ENCODE measurements at regions not wholly inside any gene's neighbourhood (a gene's known extent, or its start where the extent isn't known, plus 50 kb on each side); places are given as distances from the start of the nearest gene placed in this dataset.
"Not testable (repeated sequence)": the region's sequence is repeated elsewhere in the genome, so short reads cannot be mapped to it uniquely, and the experiment has no call there.

DNA sequence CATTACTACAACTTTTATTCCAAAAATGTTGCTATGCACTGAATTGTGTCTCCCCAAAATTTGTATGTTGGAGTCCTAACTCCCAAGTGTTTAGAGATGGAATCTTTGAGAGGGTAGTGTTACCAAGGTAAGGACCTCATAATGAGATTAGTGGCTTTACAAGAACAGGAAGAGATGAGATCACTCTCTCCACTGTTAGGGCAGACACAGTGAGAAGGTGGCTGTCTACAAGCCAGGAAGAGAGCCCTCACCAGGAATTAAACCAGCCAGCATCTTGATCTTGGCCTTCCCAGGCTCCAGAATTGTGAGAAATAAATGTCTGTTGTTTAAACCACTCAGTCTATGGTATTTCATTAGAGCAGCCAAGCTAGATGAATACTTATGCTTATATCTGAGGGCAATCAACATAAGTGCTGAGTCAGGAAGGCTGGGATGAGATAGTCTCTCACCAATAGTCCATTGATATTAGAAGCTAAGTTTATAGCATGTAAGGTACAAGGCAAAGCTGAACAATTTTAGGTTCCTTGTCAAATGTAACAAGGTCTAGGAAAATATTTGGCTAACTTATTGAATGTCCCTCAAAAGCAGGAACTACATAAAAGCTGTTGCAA lies 317.6 kb upstream of the REG3G start:
- no peak for ATAC-seq (ENCODE audit: poor library complexity)
- intact Hi-C loops (cut with DNase I) = no loop called here
- no peak for DNase-seq

DNA sequence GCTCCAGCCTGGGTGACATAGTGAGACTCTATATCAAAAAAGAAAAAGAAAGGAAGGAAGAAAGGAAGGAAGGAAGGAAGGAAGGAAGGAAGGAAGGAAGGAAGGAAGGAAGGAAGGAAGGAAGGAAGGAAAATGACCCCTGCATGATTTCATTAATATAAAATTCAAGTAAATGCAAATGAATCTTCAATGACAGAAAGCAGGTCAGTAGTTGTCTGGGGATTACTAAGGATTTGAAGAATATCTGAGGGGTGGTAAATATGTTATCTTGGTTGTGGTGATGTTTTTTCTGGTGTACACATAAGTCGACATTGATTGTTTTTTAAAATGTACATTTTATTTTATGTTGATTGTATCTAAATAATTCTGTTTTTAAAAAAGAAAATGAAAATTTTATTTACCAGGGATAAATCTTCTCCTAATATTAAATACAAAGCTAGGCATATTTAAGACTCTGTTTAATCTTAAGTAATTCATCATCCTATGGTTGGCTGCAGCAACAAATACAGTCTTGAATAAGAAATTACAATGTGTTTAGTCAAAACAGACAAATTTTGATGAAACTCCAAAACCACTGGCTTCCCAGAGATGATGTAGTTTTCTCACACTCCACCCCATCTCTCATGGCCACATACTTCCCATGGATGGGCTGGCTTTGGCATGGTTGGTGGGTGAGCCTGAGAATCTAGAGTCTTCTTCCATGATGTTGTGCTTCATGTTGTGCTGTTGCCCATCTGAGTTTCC lies 314.7 kb upstream of the REG3G start:
- ATAC-seq (ENCODE audit: poor library complexity) = no peak
- no peak for DNase-seq
- intact Hi-C loops (cut with DNase I) = no loop called here

GRCh38 chr2:78715293-78715692 lies 310.2 kb upstream of the REG3G start:
- ATAC-seq (ENCODE audit: poor library complexity) (no peak), DNase-seq (no peak)
- intact Hi-C loops (cut with DNase I) = no loop called here

DNA sequence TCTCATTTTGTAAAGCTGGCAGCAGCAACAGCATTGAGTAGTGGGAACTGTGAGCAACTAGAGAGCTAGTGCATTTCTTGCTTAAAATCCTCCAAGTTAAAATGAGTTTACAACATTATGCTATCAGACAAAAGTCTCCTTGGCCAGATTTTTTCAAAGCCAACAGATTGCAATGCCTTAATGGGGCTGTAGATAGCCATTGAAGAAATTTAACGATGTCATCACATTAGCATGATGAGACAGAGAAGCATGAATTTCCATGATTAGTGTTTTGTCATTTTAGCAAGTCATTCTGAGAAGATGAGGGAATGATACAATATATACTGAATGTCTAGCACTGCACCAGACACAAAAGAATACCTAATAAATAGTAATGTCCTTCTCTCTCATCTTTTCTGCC lies 307.5 kb upstream of the REG3G start:
- intact Hi-C loops (cut with DNase I) = no loop called here
- ATAC-seq (ENCODE audit: poor library complexity) (no peak), DNase-seq (no peak)

DNA sequence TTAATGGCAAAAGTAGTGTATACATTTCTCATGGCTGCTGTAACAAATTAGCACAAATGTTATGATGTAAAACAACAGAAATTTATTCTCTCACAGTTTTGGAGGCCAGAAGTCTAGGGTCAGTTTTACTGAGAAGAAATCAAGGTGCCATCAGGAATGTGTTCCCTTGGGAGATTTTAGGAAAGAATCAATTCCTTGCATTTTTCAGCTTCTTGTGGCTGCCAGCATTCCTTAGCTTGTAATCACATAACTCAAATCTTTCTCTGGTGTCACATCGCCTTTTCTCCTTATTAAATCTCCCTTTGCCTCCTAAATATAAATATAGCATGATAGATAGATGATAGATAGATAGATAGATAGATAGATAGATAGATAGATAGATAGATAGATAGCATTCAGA lies 307.0 kb upstream of the REG3G start:
- intact Hi-C loops (cut with DNase I) = no loop called here
- no peak for DNase-seq
- ATAC-seq (ENCODE audit: poor library complexity) = no peak

- ATAC-seq (ENCODE audit: poor library complexity) (no peak), DNase-seq (no peak)
- intact Hi-C loops (cut with DNase I) = no loop called here
Measured at GRCh38 chr2:78721355-78722033, 304.0 kb upstream of the REG3G start.

GRCh38 chr2:78734221-78734620 lies 291.3 kb upstream of the REG3G start:
- intact Hi-C loops (cut with DNase I) = no loop called here

GRCh38 chr2:78739282-78739681 lies 286.2 kb upstream of the REG3G start:
- DNase-seq (no peak), ATAC-seq (ENCODE audit: poor library complexity) (no peak)
- intact Hi-C loops (cut with DNase I) = no loop called here

More at GRCh38 chr2:78734221-78734620, 291.3 kb upstream of the REG3G start:
- ATAC-seq (ENCODE audit: poor library complexity) (no peak), DNase-seq (no peak)

DNA sequence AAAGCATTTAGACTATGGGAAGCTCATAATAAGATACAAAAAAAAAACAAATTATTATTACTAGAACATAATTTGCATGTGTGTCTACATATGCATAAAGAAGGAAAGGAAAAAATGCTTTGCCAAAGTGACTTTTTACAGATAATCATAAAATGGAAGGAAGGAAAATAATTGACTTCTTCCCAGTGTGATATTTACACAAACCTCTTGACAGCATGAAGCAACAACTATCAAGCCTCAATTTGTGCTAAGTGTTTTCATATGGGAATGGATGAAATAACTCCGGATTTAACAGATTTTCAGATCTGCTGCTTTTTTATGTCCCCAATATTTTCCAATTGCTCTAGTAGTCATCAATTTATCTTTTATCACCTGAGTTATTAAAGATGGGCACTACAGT lies 275.9 kb upstream of the REG3G start:
- DNase-seq = no peak
- intact Hi-C loops (cut with DNase I) = no loop called here
- ATAC-seq (ENCODE audit: poor library complexity) = no peak

DNA sequence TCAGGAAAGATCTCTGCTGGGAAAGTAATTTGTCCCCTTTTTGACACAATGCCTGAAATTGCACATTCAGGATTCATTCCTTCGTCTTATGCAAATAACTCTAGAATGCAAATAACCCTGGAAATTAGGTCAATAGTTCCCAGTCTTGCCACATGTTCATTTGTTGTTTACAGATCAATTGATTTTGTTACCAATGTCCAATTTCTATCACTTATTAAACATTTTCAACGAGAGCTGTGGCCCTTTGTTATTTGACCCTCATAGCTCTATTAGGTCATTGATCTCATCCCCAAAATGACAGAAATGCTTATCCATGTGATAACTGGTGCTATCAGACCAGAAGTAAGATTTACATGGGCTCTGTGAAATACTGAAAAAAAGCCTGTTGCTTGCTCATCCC lies 275.3 kb upstream of the REG3G start:
- ATAC-seq (ENCODE audit: poor library complexity) (no peak), DNase-seq (no peak)
- intact Hi-C loops (cut with DNase I) = no loop called here

GRCh38 chr2:78754930-78755329 lies 270.6 kb upstream of the REG3G start:
- ATAC-seq (ENCODE audit: poor library complexity) = no peak
- DNase-seq = no peak
- intact Hi-C loops (cut with DNase I) = no loop called here

DNA sequence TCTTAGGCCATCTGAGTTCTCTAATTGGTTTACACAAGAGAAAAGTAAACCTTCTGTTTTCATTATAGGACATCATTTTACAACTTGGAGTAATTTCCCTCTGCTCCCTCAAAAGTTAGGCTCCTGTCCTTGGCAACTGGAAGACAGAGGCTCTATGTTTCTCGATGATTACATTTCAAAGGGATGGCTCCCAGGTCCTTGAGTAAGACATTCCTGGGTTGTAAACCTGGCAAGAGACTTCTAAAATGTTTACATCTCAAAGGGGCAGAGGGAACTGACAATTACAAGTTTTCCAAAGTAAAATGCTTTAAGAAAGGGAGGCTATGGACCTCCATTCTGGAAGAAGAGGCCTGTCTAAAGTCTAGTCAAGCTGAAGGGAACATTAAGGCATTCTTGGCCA lies 268.3 kb upstream of the REG3G start:
- ATAC-seq (ENCODE audit: poor library complexity) = no peak
- DNase-seq = no peak
- intact Hi-C loops (cut with DNase I) = no loop called here

DNA sequence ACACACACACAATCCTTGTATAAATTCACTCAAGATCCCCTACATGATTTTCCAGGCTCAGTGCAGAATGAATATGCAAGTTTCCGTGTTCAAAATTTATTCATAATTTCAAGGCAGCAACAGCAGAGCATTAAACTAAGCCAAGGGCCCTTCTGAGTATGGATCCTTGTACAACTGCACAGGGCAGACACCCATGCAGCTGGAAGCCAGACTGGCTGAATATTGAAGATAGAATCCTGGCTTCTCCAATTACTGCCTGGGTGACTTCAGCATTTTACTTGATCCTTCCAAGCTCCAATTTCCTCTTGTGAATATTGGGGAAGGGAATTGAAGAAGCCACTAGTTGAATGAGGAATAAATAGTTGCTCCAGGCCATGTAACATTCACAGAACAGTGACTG lies 267.9 kb upstream of the REG3G start:
- no peak for ATAC-seq (ENCODE audit: poor library complexity)
- intact Hi-C loops (cut with DNase I) = no loop called here
- no peak for DNase-seq

- intact Hi-C loops (cut with DNase I); DNase-seq; ATAC-seq (ENCODE audit: poor library complexity): not testable (repeated sequence)
Measured at GRCh38 chr2:78758765-78759164, 266.7 kb upstream of the REG3G start.

DNA sequence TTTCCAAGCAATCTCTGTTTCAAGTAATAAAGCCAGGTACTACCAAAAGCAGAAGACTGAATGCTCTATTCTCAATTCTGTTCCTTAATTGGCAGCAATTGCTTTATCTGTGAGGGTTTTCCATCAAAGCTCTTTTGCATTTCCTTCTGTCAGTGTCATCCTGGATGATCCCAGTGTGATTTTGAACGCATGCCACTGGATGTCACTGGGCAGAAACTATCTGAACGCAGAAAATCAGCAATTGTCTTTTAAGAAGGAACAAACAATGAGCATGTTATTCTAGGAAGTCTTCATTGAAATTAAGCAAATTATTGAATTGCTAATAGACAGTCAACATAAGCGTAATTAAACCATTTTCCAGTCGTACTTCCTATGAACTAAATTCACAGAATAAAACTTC lies 259.0 kb upstream of the REG3G start:
- intact Hi-C loops (cut with DNase I) = no loop called here
- ATAC-seq (ENCODE audit: poor library complexity) = no peak
- DNase-seq = no peak

- intact Hi-C loops (cut with DNase I) = no loop called here
Measured at GRCh38 chr2:78768016-78768415, 257.5 kb upstream of the REG3G start.

DNA sequence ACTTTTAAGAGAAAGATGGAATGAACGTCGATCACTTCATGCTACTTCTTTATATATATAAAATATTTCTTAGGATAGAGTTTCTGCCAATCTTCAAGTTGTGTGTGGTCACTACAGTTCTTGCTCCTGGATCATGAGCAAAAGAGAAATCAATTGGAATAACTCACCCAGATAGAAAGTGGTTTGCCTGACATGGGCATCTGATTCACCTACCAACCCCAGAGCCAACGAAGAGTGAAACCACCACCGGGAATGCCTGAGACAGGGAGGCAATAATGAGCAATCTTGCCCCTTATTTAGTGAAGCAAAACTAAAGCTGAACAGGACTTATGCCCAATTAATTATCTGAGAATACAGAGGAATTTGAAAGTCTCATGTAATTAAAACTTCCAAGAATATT lies 250.2 kb upstream of the REG3G start:
- intact Hi-C loops (cut with DNase I) = no loop called here
- DNase-seq (no peak), ATAC-seq (ENCODE audit: poor library complexity) (no peak)

More at GRCh38 chr2:78768016-78768415, 257.5 kb upstream of the REG3G start:
- DNase-seq (no peak), ATAC-seq (ENCODE audit: poor library complexity) (no peak)

GRCh38 chr2:78778756-78779510 lies 246.6 kb upstream of the REG3G start:
- intact Hi-C loops (cut with DNase I) = no loop called here
- ATAC-seq (ENCODE audit: poor library complexity) = no peak
- no peak for DNase-seq

DNA sequence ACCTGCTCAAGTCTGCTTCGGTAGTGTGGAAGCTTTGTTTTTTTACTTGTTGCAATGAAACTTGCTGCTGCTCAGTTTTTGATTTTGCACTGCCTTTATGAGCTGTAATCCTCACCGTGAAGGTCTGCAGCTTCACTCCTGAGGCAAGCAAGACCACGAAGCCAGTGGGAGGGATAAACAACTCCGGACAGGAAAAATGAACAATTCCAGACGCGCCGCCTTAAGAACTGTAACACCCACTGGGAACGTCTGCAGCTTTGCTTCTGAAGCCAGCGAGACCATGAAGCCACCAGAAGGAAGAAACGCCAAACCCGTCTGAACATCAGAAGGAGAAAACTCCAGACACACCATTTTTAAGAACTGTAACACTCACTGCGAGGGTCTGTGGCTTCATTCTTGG lies 245.7 kb upstream of the REG3G start:
- ATAC-seq (ENCODE audit: poor library complexity) = no peak
- intact Hi-C loops (cut with DNase I) = no loop called here
- no peak for DNase-seq

Measured in Right ventricle myocardium superior (tissue), 1 donor.